GM18499 (cell line): ENCODE measurements at regions not wholly inside any gene's neighbourhood (a gene's known extent, or its start where the extent isn't known, plus 50 kb on each side); places are given as distances from the start of the nearest gene placed in this dataset.
"Not testable (repeated sequence)": the region's sequence is repeated elsewhere in the genome, so short reads cannot be mapped to it uniquely, and the experiment has no call there.

Source experiments
- ATAC-seq: cut with Tn5 transposase; IDR thresholded peaks from one replicate; pipeline ENCODE4 v1.9.1; 2021; ENCODE audit warnings: moderate number of reproducible peaks; ENCODE audit not compliant: insufficient read depth, unreplicated experiment

- ATAC-seq = no peak
Observed at GRCh38 chr2:207434899-207435465, 94.8 kb upstream of the CREB1 start.

DNA sequence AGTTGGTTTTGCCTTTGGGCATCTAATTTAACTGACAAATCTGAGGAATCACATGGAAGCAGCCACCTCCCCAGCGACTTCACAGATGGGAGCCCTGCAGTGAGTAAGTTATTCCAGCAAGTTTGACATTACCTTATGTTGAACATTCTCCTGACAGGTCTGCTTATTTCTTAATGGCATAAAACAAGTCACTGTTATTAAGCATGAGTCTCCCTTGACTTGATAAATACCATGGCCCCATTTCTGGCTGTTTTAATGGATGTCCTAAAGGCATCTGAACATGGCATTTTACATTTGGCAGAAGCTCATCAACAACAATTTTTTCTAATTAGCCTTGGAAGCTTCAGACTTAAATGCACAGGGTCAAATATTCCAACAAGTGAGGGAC is 92.6 kb upstream of the CREB1 start:
- no peak for ATAC-seq

DNA sequence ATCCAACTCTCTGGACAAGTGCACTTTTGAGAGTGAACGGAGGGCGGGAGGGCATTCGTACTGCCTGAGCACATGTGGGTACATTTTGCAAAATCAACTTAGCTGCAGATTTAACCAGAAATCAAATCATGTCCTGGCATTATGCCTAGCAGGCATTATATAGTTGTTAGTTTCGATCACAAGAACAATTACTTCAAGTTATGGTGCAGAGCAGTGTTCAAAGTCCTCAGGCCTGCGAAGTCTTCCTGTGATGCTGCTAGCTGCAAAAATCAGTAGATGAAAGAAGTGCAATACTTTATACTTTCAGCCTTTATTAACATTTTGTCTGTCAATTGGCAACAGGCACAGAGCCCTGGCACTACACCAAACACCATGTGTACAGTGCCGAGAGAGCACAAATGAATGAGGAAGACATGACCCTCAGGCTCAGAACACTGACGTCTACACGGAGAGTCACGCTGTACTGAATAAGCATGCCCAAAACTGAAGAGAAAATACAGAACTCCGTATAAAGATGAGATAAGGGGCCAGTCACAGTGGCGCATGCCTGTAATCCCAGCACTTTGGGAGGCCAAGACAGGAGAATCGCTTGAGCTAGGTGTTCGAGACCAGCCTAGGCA is 92.1 kb upstream of the CREB1 start:
- ATAC-seq = no peak

DNA sequence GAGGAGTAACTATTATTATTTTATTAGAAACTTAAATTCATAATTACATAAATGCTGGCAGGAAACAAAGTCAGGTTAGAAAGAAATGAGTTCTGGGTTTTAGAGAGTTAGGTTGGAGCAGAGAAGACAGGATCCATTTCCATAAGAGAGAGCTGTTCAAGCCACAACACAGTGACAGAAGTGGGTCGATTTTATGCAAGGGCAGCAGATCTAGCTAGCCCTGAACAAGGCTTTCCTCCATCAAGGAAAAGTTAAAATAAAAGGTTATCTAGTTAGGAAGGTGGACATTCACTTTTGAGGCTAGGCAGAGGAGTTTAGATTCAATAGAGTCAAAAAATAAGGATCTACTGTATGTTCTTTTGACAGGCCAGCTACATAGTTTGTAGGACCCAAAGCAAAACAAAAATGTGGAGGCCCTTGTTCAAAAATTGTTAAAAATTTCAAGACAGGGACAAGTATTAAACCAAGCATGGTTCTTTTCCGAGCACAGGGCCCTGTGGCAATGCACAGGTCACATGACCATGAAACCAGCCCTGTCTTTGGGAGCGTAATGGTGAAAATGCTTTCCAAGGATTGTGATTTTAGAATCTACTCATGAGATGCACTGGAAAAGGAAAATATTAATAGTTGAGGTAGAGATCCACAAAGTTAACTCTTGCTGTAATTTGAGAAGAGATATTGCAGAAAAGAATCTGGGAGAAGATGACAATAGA is 91.2 kb upstream of the CREB1 start:
- no peak for ATAC-seq

- not testable (repeated sequence) for ATAC-seq
Observed at GRCh38 chr2:207439881-207440280, 89.9 kb upstream of the CREB1 start.

GRCh38 chr2:207444756-207445155 is 85.0 kb upstream of the CREB1 start:
- ATAC-seq = no peak

GRCh38 chr2:207446653-207447052 is 83.1 kb upstream of the CREB1 start:
- no peak for ATAC-seq

DNA sequence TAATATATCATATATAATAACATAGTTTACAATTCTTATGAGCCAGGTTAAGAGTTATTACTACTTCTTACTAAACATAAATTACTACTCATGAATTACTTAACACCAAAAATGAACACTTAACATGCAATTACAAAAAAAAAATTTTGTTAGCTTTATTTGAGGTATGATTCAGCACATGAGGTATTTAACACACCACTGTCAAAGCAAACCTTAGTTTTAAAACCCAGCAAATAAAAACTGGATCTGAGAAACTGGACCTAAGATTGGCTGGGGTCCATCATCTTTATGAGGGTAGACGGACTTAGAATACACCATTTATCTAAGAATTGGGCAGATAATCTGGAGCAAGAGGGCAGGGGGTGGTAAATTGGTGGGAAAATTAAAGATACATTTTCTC is 81.8 kb upstream of the CREB1 start:
- no peak for ATAC-seq

DNA sequence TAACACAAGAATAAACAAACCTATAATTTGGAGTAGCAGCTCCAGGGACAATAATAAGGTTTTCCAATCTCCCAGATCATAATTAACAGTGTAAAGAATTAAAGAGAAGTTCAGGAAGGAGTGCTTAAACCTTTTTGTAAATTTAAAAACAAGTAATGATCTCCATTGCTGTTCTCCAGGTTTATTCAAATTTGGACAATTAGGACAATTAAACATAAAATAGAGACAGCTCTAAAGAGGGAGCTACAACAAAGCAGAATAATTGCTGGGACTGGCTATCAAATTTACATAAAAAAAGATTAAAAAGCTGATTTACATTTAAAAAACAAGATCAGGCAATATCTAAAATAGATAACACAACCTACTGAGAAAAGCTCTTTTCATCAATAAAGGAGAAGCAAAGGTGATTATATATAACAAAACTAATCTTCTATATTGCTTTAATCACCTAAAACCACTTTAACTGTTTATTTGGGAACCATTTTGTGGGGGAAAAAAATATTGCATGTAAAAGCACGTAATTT is 80.1 kb upstream of the CREB1 start:
- no peak for ATAC-seq

GRCh38 chr2:207450186-207450585 is 79.6 kb upstream of the CREB1 start:
- ATAC-seq = no peak

DNA sequence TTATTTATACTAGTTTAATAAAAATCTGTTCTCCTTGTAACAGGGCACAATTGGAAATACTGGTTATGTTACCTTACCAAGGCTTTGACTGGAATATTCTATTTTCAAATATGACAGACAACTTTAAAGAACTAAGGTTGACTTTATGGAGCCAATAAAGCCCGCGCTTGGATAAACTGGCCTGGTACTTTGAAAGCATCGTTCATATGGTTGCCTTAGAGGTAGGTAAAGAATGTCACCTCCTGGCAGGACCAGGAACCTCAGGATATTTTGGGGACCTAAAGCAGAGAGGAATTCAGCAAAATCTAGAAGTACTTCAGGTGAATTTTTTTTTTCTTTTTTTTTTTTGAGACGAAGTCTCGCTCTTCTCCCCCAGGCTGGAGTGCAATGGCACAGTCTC is 71.2 kb upstream of the CREB1 start:
- ATAC-seq = no peak

GRCh38 chr2:207459990-207460757 is 69.6 kb upstream of the CREB1 start:
- peak; percentile 65 for ATAC-seq

GRCh38 chr2:207463433-207463832 is 66.3 kb upstream of the CREB1 start:
- ATAC-seq = no peak

- ATAC-seq = no peak
Observed at GRCh38 chr2:207464007-207464406, 65.8 kb upstream of the CREB1 start.

DNA sequence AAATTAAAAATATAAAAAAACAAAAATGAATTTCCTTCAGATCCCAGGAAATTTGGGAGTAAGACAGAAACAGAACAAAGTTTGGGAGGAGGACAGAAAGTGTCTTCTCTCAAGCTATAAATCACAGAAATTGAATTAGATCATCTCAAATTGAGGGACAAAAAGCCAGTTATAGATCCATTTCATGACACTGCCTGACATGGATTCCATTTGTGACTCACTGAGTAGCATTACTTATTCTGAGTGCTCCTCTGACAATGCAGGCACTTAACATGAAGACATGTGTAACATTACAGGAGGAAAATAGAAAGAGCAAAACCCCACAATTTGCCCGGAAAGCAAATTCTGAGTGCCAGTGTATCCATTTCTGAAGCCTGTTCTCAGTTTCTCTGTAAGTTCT is 63.9 kb upstream of the CREB1 start:
- no peak for ATAC-seq

GRCh38 chr2:207467716-207468347 is 61.9 kb upstream of the CREB1 start:
- ATAC-seq = peak; percentile 54

- no peak for ATAC-seq
Observed at GRCh38 chr2:207468488-207468887, 61.3 kb upstream of the CREB1 start.

- ATAC-seq = no peak
Observed at GRCh38 chr2:207469451-207469850, 60.3 kb upstream of the CREB1 start.

DNA sequence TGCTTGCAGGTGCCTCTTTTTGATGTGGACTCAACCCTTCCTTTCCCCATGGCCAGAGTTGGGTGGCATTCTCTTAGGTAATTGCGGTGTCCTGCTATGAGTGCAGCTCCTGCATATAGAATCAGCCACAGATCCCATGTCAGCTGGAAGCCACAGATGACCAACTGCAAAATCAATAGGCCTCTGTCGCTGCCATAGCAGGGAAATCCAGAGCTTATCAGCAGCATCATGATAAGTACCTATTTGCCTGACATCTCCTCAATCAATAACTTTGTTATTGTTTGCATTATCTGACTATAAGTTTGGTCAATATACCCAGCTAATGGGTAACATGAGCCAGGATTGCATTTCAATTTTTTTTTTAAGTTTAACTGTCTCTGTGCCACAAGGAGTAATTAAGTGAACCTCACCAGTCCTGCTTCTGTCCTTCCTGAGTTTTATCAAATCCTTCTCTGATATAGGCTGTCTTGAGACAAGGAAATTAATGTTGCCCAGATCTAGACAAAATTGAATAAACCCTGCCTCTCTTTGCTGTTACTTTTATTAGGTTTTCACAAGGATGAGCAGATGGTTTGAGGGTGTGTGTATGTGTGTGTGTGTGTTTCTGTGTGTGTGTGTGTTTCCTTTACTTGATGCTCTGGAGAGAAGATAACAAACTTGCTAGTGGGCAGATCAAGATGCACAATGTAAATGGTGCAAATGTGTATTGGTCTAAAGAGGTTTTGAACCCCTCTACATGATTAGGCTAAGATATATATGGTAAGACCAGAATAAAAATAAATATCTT is 59.6 kb upstream of the CREB1 start:
- no peak for ATAC-seq

DNA sequence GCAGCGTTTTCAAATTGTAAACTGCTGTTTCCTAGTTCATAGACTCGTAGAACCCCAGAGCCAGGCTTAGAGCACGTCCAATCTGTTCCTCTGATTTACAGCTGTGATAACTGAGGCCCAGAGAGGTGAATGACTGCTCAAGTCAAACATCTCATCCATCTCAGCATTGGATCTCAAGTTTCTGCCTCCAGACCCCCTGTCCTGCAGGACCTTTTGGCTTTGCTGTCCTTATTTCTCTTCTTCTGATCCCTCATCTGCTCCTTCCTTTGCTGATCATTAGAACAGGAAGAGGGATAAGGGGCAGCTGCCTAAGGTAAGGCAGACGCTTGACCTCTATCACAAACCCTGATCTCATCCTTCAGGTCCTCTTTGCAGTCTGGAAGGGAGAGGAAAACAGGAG is 58.5 kb upstream of the CREB1 start:
- no peak for ATAC-seq
